Peyer's patch (tissue), 4 donors: ENCODE measurements at regions not wholly inside any gene's neighbourhood (a gene's known extent, or its start where the extent isn't known, plus 50 kb on each side); places are given as distances from the start of the nearest gene placed in this dataset.

Source experiments
- CTCF ChIP-seq, 6 experiments: fragments of 450-650 bp in 4 of 6; fragments of 200-600 bp in 2 of 6; sonication (generic) in 1 of 6; IDR thresholded peaks; one replicate each; pipeline ENCODE4 v1.5.1; 2017 to 2019; ENCODE audit warnings: antibody characterized with exemption in 6 of 6, mild to moderate bottlenecking in 3 of 6, moderate library complexity in 1 of 6
- POLR2A ChIP-seq, 2 donors: fragments of 450-650 bp; IDR thresholded peaks; one replicate each; pipeline ENCODE4 v1.5.1; 2017; ENCODE audit warnings: antibody characterized with exemption in 2 of 2, mild to moderate bottlenecking in 2 of 2, moderate library complexity in 2 of 2

GRCh38 chr5:125190232-125191087, 444.0 kb upstream of the ZNF608 start:
- TF ChIP-seq CTCF (IDR thresholded peaks at IDR 0.05), result no peak
- no peak for TF ChIP-seq POLR2A (IDR thresholded peaks at IDR 0.05)
